ENCODE measurements at regions not wholly inside any gene's neighbourhood (a gene's known extent, or its start where the extent isn't known, plus 50 kb on each side); places are given as distances from the start of the nearest gene placed in this dataset.
"Not testable (repeated sequence)": the region's sequence is repeated elsewhere in the genome, so short reads cannot be mapped to it uniquely, and the experiment has no call there.

DNA sequence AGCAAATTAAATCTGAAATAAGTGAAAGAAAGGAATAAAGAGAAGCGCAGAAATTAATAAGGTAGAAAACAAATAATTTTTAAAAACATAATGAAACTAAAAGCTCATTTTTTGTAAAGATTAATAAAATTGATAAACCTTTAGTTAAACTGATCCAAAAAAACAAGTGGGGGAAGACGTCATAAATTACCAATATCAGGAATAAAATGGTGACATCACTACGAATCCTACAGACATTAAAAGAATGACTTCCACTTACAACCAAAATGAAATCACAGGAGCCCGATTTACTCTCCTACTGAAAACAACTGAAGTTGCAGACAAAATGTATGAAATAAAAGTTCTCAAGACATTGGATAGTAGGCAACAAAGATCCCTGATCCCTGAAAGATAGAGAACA is 68.1 kb upstream of the IFFO2 start:
- DNase-seq = no peak

DNA sequence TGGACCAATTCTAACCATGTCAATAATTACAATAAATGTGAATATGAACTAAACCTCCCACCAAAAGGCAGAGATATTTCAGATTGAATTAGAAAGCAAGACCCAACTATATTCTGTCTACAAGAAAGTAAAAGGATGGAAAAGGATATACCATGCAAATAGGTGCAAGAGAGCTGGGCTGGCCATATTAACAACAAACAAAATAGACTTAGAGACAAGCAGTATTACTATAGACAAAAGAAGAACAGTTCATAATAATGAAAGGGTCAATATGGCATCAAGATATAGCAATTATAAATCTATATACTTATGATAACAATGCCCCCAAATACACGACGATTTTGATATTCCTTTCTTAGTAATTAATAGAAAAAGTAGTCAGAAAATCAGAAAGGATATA is 67.3 kb upstream of the IFFO2 start:
- DNase-seq = no peak

DNA sequence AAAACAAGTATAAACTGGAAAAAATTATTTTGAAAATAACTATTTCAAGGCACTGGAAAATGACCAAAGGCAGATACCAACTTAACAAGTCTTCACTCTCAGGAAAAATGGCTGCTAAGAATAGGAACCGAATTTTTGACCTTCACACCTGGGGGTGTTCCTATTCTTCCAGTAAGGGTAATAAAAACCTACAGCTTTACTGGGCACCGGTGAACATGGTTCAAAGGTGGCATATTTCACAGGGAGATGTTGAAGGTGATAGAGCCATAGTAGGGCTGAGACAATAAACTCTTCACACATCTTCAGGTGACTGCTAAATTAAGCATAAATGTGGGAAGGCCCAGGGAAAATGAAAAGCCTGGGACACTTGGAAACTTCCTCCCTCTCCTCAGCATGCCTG is 65.4 kb upstream of the IFFO2 start:
- no peak for DNase-seq

DNA sequence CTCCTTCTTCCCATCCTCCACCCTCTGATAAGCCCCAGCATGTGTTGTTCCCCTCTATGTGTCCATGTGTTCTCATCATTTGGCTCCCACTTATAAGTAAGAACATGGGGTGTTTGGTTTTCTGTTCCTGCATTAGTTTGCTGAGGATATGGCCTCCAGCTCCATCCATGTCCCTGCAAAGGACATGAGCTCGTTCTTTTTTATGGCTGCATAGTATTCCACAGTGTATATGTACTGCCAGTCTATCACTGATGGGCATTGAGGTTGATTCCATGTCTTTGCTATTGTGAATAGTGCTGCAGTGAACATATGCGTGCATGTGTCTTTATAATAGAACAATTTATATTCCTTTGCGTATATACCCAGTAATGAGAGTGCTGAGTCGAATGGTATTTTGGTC is 62.8 kb upstream of the IFFO2 start:
- DNase-seq = not testable (repeated sequence)

DNA sequence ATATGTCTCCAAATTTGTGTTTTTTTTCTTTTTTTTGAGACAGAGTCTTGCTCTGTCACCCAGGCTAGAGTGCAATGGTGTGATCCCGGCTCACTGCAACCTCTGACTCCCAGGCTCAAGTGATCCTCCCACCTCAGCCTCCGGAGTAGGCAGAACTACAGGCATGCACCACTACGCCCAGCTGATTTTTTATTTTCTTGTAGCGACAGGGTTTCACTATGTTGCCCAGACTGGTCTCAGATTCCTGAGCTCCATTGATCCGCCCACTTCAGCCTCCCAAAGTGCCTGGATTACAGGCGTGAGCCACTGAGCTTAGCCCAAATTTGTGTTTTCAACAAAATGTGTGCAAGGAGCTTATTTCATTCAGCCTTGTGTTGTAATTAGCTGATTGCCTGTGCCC is 59.0 kb upstream of the IFFO2 start:
- DNase-seq = peak; percentile 8

DNA sequence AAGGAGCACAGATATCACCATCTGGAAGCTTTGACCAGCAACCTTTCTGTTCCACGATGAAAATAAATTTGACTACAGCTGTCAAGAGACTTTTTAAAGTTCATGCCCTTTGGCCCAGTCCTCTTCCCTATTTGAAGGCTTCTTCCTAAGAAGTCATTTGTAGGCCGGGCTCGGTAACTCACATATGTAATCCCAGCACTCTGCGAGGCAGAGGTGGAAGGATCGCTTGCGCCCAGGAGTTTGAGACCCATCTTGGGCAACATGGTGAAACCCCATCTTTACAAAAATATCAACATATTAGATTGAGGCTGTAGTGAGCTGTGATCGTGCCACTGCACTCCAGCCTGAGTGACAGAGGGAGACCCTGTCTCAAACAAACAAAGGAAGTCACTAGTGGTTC is 58.3 kb upstream of the IFFO2 start:
- peak; percentile 10 for DNase-seq

DNA sequence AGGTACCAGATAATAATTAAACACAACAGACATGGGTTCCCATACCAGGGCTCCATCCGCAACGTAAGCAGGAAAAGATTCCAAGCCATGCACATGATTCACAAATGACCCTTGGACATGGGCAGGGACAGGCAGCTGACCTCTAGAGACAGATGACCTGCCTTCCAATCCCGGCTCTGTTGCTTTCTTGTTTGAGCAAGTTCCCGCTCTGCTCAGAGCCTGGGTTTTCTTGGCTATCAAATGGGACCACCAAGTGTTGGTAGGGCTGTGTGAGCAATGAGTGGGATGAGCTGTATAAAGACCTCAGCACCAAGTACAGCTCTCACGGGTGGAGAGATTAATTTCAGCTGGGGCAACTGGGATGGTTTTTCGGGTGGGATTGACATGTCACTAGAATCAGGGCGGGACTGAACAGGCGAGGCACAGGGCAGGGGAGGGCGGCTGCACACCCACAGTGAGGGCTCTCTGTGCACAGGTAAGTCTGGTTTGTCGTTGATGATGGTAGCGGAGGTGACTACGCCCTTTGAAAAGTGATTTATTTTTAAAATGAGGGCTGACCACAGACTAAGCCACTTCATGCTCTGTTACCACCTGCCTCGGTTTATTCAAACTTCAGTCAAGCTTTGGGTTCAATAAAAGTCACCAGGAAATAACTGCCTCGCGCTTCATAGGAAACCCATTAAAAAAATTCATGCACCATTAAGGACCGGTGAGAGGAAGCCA is 57.5 kb upstream of the IFFO2 start:
- peak; percentile 22 for DNase-seq

DNA sequence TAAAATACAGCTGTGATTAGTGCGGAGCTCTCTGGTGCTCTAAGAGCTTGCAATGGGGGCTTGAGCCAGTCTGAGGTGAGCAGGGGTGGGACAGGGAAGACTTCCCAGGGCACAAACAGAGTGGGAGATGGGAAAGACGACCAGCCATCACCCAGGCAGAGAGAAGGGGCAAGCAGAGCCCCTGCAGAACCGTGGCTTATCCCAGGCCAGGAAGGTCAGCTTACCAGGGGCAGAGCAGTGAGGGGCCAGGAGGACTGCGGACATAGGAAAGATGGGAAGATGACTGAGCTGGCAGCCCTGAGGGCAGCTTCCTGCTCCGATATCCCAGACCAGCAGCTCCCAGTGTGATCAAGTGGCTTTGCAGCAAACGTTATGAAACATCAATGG is 55.4 kb upstream of the IFFO2 start:
- peak; percentile 23 for DNase-seq

DNA sequence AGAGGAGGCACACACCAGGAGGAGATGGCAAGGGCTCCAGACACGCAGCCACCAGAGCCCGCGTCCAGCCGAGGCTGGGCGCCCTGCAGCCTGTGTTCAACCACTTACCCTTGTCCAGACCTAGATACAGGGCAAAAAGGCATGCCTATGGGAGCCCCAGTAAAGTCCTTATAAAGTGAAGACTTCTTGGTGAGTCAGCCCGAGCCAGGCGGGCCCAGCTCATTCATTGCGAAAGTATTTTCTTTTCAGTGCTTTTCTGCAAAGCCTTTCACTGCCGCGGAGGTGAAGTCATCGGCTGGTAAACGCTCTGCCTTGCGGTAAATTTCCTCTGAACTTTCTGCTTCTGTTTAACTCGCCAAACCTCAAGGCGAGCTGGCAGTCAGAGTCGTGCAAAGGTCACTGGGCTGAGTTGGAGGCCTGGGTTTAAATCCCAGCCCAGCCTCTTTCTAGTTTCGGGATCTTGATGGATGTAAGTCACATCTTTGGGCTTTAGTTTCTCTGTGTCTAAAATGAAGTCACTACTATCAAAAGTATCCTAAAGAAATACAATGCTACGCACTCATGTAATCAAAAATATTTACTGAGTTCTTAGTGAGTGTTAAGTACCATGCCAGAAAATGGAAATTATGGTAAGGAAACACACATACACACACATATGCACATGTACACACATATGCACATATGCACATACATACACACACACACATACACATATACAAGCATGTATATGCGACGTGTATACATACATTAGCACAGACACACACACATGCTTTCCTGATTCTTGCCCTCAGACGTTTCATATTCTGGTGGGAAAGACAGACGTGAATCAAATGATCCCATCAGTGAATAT is 54.7 kb upstream of the IFFO2 start:
- peak; percentile 85 for DNase-seq

DNA sequence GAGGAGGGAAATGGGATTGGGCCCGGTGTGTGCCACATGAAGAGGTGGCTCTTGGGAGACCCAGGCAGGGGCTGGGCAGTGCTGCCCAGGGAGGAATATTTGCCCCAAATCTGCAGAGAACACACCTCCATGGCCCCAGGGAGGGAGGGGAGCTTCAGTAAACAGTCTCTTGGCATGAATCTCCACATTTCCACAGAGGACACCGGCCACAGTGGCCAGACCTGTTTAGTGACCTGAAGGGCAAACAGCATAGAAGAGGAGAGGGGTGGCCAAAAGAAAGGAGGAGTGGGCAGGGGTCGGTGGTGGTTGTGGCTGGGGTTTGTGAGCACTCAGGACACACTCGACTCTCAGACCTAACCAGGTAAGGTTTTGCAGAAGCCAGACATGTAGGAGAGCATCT is 54.0 kb upstream of the IFFO2 start:
- no peak for DNase-seq

DNA sequence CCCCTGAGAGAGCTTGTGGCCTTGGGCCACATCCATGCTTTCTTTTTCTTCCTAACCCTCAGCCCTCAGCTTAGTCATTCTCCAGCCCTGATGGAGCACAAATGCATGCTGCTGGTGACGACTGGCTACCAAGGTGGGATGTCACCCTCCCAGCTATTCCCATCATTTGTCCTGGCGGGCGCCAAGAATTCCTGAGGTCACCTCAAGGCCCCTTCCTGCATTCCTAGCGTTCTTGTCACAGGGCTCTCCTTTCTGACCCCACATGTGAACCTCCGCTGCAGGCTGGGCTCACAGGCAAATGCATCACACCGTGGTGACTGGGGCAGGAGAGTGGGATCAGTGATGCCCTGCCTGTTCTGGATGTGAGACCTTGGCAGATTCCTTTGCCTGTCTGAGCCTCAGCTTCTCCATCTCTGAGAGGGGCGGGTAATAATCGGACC is 53.4 kb upstream of the IFFO2 start:
- peak; percentile 34 for DNase-seq

DNA sequence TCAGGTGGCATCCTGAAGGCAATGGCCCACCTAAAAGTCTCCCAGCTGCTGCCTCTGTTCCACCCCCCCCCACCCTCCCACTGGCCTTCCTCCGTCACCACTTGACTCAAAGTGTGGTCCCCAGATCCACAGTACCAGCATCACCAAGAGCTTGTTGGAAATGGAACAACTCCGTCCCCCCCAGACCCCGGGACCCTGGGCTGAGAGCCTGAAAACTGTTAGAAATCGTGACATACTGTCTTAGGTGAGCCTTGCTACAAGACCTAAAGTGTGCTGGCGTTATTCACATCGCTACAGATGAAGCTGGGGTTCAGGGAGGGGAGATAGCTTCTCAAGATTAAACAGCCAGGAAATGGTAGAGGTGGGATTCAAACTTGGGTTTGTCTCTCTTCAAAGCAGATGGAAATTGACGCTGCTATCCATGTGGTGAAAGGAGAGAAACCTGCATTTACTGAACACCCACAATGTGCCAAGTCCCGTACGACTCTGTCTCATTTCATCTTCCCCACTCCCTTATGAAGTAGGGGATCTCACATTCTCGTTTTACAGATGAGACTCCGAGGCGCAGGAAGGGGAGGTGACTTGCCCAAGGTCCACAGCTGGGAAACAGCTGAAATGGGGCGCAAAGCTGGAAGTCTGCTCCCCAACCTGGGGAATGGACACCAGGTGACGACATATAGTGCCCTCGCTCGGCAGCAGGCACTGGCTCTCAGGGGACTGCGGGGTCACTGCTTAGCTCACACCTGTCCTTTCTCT is 52.8 kb upstream of the IFFO2 start:
- peak; percentile 29 for DNase-seq

DNA sequence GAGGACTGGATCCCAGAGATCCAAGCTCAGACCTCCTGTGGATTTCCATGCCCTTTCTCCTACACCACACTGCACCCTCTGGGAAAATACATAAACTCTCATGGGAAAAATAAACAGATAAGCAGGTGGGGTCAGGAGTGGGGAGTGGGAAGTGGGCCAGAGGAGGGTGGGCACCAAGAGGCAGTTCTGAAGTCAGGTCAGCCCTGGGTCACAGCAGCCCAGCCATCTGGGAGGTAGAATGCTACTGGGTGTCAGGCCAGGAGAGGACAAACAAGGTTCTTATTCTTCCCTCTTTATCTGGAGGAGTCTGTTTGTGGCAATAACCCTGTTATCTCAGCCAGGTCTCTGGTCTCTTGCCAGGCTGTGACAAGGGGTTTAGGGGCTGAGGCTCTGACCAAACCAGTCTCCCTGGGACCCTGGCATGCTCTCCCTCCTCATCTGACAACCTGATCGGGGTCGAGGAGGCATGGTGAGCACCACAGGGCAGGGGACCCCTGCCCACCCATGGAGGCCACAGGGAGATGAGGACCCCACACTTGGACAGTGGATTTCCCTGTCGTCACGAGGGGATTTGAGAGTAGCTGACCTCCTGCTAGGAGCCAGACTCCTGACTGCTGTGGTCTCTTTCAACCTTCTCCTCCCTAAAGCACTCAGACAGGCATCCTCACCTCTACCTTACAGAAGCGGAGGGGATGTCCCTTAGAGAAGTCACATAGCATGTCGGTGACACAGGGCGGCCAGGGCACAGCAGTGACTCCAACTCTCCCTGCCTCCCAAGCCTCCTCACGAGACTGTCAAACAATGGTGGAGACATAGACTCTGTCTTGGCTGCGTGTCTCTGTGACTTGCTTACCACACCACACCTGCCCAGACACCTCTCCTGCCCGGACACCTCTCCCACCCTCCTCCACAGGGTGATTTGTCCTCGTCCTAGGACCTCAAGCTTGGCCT is 51.3 kb upstream of the IFFO2 start:
- DNase-seq = peak; percentile 28

DNA sequence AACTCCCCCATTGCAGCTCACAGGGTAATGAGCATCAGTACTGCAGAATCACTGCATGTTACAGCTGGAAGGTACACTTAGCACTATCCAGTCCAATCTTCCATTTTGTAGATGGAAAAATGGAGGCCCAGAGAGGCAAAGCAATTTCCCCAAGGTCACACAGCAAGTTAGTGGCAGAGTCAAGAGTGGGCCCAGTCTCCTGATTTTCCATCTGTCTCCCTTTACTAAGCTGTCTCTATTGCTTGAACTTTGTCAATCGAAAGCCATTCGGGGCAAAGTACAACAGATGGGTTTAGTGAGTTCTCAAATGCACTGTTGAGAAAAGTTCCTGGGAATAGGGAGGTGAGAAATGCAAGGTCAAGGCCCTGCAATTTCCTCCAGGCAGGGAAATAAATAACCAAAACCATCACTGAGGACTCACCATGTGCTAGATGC is 50.4 kb upstream of the IFFO2 start:
- no peak for DNase-seq
